GM12873 (cell line): ENCODE measurements at regions not wholly inside any gene's neighbourhood (a gene's known extent, or its start where the extent isn't known, plus 50 kb on each side); places are given as distances from the start of the nearest gene placed in this dataset.

Experiments
- CTCF ChIP-seq: IDR thresholded peaks from 2 replicates; pipeline ENCODE4 v1.5.1; 2012; ENCODE audit warnings: low read depth, mild to moderate bottlenecking, moderate library complexity, low read length, control low read depth; ENCODE audit not compliant: insufficient read depth; ENCODE audit errors: missing control alignments

DNA sequence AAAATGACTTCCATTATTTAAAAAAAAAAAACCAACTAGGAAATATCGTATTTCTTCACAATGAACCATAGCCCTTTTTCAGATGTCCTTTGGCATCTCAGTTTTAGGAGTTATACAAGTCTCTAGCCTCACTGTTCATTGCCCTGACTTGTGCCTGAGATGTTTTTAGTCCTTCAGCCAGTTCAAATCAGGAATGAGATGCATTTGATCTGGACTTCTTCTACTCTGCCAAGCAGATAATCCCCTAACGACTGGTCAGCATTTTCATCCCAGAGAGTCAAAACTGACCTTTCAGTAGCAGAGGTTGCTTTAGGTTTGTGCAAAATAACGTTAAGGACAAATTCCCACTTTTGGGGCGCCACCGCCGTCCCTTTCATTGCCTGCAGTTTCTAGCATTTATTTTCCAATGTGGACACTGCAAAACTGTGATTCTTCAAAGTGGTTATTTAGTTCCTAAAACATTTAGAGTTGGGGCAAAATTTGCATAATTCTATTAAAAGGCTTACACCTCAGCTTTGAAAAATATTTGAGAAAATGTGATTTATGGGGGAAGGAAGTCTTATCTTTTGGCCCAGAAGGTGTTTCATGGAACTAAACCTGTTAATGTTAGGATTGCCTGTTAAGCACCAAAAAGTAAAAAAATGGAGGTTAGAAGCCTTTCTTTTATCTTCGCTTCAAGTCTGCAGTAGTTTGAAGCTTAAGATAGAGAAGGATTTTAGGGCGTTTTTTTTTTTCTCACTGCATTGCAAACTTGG is 152.0 kb upstream of the SGK1 start:
- TF ChIP-seq CTCF = no peak

- no peak for TF ChIP-seq CTCF
Observed at GRCh38 chr6:134468633-134469032, 150.7 kb upstream of the SGK1 start.

- no peak for TF ChIP-seq CTCF
Observed at GRCh38 chr6:134467620-134468019, 149.7 kb upstream of the SGK1 start.

- TF ChIP-seq CTCF = no peak
Observed at GRCh38 chr6:134466771-134467525, 149.0 kb upstream of the SGK1 start.

GRCh38 chr6:134464690-134465411 is 146.9 kb upstream of the SGK1 start:
- TF ChIP-seq CTCF = no peak

- TF ChIP-seq CTCF = no peak
Observed at GRCh38 chr6:134458857-134459657, 141.1 kb upstream of the SGK1 start.
